GM21825 (cell line): ENCODE measurements at regions not wholly inside any gene's neighbourhood (a gene's known extent, or its start where the extent isn't known, plus 50 kb on each side); places are given as distances from the start of the nearest gene placed in this dataset.

Experiments
- ATAC-seq: cut with Tn5 transposase; IDR thresholded peaks from one replicate; pipeline ENCODE4 v1.9.1; 2021; ENCODE audit warnings: mild to moderate bottlenecking, moderate library complexity; ENCODE audit not compliant: unreplicated experiment

GRCh38 chr20:20888936-20889335, 176.5 kb upstream of the RALGAPA2 start:
- no peak for ATAC-seq

GRCh38 chr20:20888266-20888656, 175.8 kb upstream of the RALGAPA2 start:
- no peak for ATAC-seq

GRCh38 chr20:20887593-20888265, 175.3 kb upstream of the RALGAPA2 start:
- no peak for ATAC-seq

- no peak for ATAC-seq
Measured at GRCh38 chr20:20881808-20882207, 169.4 kb upstream of the RALGAPA2 start.

GRCh38 chr20:20877079-20877478, 164.6 kb upstream of the RALGAPA2 start:
- no peak for ATAC-seq

GRCh38 chr20:20875716-20876115, 163.3 kb upstream of the RALGAPA2 start:
- no peak for ATAC-seq

- ATAC-seq = no peak
Measured at GRCh38 chr20:20872428-20872827, 160.0 kb upstream of the RALGAPA2 start.

GRCh38 chr20:20869161-20869775, 156.8 kb upstream of the RALGAPA2 start:
- ATAC-seq = no peak

GRCh38 chr20:20864351-20865096, 152.1 kb upstream of the RALGAPA2 start:
- ATAC-seq = no peak

- peak; percentile 82 for ATAC-seq
Measured at GRCh38 chr20:20860078-20860806, 147.8 kb upstream of the RALGAPA2 start.

GRCh38 chr20:20859510-20859909, 147.1 kb upstream of the RALGAPA2 start:
- no peak for ATAC-seq

- ATAC-seq = no peak
Measured at GRCh38 chr20:20856956-20857355, 144.5 kb upstream of the RALGAPA2 start.

GRCh38 chr20:20856306-20856705, 143.9 kb upstream of the RALGAPA2 start:
- no peak for ATAC-seq

GRCh38 chr20:20851385-20851784, 138.9 kb upstream of the RALGAPA2 start:
- no peak for ATAC-seq

- ATAC-seq = no peak
Measured at GRCh38 chr20:20850407-20850806, 138.0 kb upstream of the RALGAPA2 start.

GRCh38 chr20:20849161-20849560, 136.7 kb upstream of the RALGAPA2 start:
- ATAC-seq = no peak

- ATAC-seq = no peak
Measured at GRCh38 chr20:20847814-20848213, 135.4 kb upstream of the RALGAPA2 start.

- ATAC-seq = no peak
Measured at GRCh38 chr20:20843982-20844381, 131.5 kb upstream of the RALGAPA2 start.

GRCh38 chr20:20839771-20840170, 127.3 kb upstream of the RALGAPA2 start:
- ATAC-seq = no peak

- no peak for ATAC-seq
Measured at GRCh38 chr20:20837574-20838021, 125.2 kb upstream of the RALGAPA2 start.

GRCh38 chr20:20836836-20837235, 124.4 kb upstream of the RALGAPA2 start:
- no peak for ATAC-seq
